Cardiac fibroblast (primary cell): ENCODE measurements at regions not wholly inside any gene's neighbourhood (a gene's known extent, or its start where the extent isn't known, plus 50 kb on each side); places are given as distances from the start of the nearest gene placed in this dataset.
A peak's percentile ranks its signal among the peaks of the same experiment; 100 is the strongest.

Experiments used
- DNase-seq, 2 donors: peaks; one replicate each; pipeline versions ENCODE4 v3.0.0 to v3.0.0-alpha.2; 2010; ENCODE audit warnings: low read depth in 2 of 2
- H3K4me3 ChIP-seq, 2 donors: replicated peaks in 1 of 2; 1 replicate in 1 of 2; 2 replicates in 1 of 2; pipeline ENCODE4 v1.5.1; 2011; ENCODE audit warnings: low read depth in 2 of 2, low read length in 2 of 2, mild to moderate bottlenecking in 2 of 2, moderate library complexity in 1 of 2
- CTCF ChIP-seq: IDR thresholded peaks from one replicate; pipeline ENCODE4 v1.5.1; 2011; ENCODE audit warnings: low read depth, mild to moderate bottlenecking, low read length, inconsistent platforms

- no peak overlapping the region for H3K4me3 ChIP-seq
- TF ChIP-seq CTCF = no peak
- peak; percentile 73 to 77 for DNase-seq
Measured at GRCh38 chr2:182616471-182617393, 99.3 kb upstream of the DNAJC10 start.

- no peak for TF ChIP-seq CTCF
- H3K4me3 ChIP-seq = no peak overlapping the region
- DNase-seq = peak; percentile 31 to 74
Measured at GRCh38 chr2:182618672-182619079, 97.4 kb upstream of the DNAJC10 start.

DNA sequence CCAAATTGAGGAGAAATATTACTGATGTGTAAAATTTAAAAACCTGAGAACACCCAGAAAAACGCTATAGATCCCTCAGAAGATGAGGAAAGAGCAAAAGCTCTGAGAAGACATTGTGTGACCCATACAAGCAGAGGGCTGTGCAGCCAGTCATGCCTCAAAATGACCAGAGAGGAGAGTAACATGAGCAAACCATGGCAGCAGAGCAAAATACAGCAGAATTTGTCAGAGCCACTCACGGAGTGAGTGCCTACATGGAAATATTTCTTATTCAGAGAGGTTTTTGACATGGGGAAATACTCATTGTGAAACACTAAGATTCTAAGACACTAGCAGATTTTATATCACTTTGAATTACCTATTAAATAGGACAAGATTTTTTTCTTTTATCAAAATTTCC, 96.8 kb upstream of the DNAJC10 start:
- DNase-seq = no peak
- TF ChIP-seq CTCF = no peak
- H3K4me3 ChIP-seq = no peak overlapping the region

DNA sequence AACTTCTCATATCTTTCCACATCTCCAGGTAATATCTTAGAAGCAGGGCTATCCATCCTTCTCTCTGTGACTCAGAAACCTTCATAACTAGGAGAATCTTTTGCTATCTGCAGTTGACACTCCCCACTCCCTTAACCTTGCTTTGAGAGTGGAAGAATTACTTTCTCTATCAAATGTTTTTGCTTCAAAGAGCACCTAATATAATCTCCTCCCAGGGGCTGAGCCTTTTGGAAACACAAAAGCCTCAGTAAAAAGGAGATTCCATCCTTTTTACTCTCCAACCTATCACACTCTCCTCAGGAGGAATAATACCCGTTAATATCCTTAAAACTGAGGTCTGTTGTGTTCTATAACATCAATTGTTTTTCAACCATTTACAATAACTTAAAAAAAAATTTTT, 94.9 kb upstream of the DNAJC10 start:
- no peak for DNase-seq
- no peak for TF ChIP-seq CTCF
- no peak overlapping the region for H3K4me3 ChIP-seq

DNA sequence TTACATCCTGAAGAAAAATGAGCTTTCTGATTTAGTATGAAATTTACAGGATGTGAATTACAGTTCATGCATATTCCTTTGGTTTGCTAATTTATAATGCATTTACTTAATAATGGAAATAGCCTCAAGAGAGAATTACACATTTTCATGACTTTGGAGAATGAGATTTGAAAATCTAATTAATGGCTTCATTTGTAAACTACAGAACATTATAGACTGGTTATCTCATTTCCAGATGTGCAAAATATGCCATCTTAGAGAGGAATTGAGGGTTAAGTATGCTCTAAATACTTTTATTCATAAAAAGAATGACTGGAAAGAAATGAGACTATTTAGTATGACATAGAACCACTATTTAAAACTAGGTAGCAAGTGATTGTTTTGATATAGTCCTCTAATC, 94.2 kb upstream of the DNAJC10 start:
- no peak for TF ChIP-seq CTCF
- no peak for DNase-seq
- no peak overlapping the region for H3K4me3 ChIP-seq

DNA sequence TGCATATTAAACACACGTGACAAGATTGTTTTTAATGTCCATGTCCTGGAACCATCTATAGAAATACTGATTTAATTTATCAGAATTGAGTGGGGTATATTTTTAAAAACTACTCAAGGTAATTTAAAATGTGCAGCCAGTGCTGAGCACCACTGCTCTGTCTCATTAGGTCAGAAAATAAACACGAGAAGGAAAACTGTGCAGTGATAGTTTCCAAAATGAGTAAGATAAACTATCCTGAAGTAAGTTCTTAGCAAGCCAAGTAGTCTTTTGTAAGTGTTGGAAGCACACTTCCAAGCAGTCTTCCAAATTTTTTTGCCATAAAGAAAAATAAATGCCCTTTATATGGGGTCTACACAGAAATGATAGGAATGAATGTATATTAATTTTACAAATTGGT, 93.8 kb upstream of the DNAJC10 start:
- no peak overlapping the region for H3K4me3 ChIP-seq
- TF ChIP-seq CTCF = no peak
- DNase-seq = no peak

DNA sequence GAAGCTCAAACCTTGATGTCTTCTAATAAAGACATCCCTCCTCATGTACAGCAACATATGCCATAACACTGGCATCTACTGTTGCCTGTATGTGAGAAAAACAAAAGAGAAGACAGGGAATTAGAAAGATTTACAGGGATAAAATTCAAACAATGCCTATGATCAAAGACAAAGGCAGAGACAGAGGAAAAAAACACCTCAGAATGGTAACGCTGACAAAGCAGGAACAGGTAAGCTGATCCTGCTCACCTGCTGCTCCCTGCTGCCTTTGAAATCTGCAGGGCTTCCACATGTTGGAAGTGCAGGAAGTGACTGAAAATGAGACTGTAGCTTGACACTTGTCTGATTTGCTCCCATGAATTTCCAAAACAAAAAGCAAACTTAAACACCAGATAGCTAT, 90.2 kb upstream of the DNAJC10 start:
- H3K4me3 ChIP-seq = no peak overlapping the region
- no peak for DNase-seq
- TF ChIP-seq CTCF = no peak
